ENCODE measurements at regions not wholly inside any gene's neighbourhood (a gene's known extent, or its start where the extent isn't known, plus 50 kb on each side); places are given as distances from the start of the nearest gene placed in this dataset.

DNA sequence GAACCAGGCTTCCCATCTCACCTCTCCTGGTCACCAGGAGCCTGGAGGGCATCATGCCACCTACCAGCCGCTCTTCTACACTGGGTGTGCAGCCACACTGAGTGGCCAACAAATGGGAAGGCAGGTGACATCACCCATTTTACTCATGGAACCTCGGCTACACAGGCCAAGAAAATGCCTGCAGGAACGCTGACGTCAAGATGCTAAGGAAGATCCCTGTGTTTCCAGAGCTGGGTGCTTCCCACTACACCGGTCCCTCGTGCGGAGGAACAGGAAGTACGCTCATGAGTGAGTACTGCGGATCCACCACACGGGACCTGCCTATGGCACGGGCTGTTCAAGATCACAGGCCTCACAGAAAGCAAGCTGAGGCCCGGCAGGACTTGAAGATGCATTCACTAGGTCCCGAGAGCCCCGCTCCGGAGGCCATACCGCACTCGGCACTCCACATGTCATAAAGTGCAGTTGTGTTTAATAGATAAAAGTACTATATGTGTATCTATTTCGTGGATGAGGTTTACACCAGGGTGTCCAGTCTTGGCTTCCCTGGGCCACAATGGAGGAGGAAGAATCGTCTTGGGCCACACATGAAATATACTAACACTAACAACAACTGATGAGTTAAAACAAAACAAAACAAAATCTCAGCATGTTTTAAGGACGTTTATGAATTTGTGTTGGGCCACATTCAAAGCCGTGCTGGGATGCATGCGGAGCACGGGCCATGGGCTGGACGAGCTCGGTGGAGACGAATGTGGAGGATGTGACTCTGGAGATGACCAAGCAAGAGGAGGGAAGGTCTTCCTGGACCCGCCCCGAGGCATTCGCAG lies 257.9 kb downstream of the THBS2 start:
- no peak for TF ChIP-seq YY1 (IDR thresholded peaks at IDR 0.05; ENCODE audit: insufficient read depth, insufficient read length)
- TF ChIP-seq SUZ12 (IDR thresholded peaks at IDR 0.05; ENCODE audit: extremely low read depth, insufficient read depth, insufficient read length) = no peak
